Activated naive CD8-positive, alpha-beta T cell (primary cell): ENCODE measurements at regions not wholly inside any gene's neighbourhood (a gene's known extent, or its start where the extent isn't known, plus 50 kb on each side); places are given as distances from the start of the nearest gene placed in this dataset.

Experiments
- H3K27ac Mint-ChIP-seq: one replicate; pipeline ENCODE4 v1.8.0; 2021; ENCODE audit warnings: mixed read lengths
- H3K27me3 Mint-ChIP-seq: one replicate; pipeline ENCODE4 v1.8.0; 2021; ENCODE audit warnings: mixed read lengths
- H3K36me3 Mint-ChIP-seq: one replicate; pipeline ENCODE4 v1.8.0; 2021; ENCODE audit warnings: mixed read lengths
- H3K4me1 Mint-ChIP-seq: one replicate; pipeline ENCODE4 v1.8.0; 2021; ENCODE audit warnings: low read depth, mixed read lengths
- H3K4me3 Mint-ChIP-seq: one replicate; pipeline ENCODE4 v1.8.0; 2021; ENCODE audit warnings: mild to moderate bottlenecking, mixed read lengths
- H3K9me3 Mint-ChIP-seq: one replicate; pipeline ENCODE4 v1.8.0; 2021; ENCODE audit warnings: low read depth, mixed read lengths

- Mint-ChIP-seq H3K27ac (no peak overlapping the region), H3K4me1 (peaks cover 14% of the 10 kb centered on the region), H3K4me3 (peak overlapping the region; percentile 45), H3K9me3 (no peaks in the 10 kb centered on the region), H3K27me3 (peaks cover under 1% of the 10 kb centered on the region), H3K36me3 (peaks cover 2% of the 10 kb centered on the region)
These were observed 127.9 kb downstream of the URB2 start for GRCh38 chr1:229753764-229754551.

- Mint-ChIP-seq H3K9me3 (no peaks in the 10 kb centered on the region), H3K36me3 (peaks cover 2% of the 10 kb centered on the region), H3K4me3 (no peak overlapping the region), H3K4me1 (peaks cover 14% of the 10 kb centered on the region), H3K27me3 (no peaks in the 10 kb centered on the region), H3K27ac (no peak overlapping the region)
These were observed 130.6 kb downstream of the URB2 start for GRCh38 chr1:229756666-229757065.

GRCh38 chr1:229757226-229757625, 131.2 kb downstream of the URB2 start:
- H3K27me3 Mint-ChIP-seq = no peaks in the 10 kb centered on the region
- H3K4me3 Mint-ChIP-seq = no peak overlapping the region
- peaks cover 2% of the 10 kb centered on the region for H3K36me3 Mint-ChIP-seq
- H3K4me1 Mint-ChIP-seq = peaks cover 14% of the 10 kb centered on the region
- H3K27ac Mint-ChIP-seq = no peak overlapping the region
- H3K9me3 Mint-ChIP-seq = no peaks in the 10 kb centered on the region

GRCh38 chr1:229758101-229759036, 132.3 kb downstream of the URB2 start:
- H3K9me3 Mint-ChIP-seq = no peaks in the 10 kb centered on the region
- no peak overlapping the region for H3K4me3 Mint-ChIP-seq
- no peaks in the 10 kb centered on the region for H3K36me3 Mint-ChIP-seq
- peaks cover 12% of the 10 kb centered on the region for H3K4me1 Mint-ChIP-seq
- no peaks in the 10 kb centered on the region for H3K27me3 Mint-ChIP-seq
- H3K27ac Mint-ChIP-seq = no peak overlapping the region

- Mint-ChIP-seq H3K27ac (no peak overlapping the region), H3K27me3 (no peaks in the 10 kb centered on the region), H3K36me3 (no peaks in the 10 kb centered on the region), H3K4me1 (peaks cover 5% of the 10 kb centered on the region), H3K9me3 (no peaks in the 10 kb centered on the region), H3K4me3 (no peak overlapping the region)
These were observed 133.0 kb downstream of the URB2 start for GRCh38 chr1:229759037-229759435.

GRCh38 chr1:229759586-229759985, 133.5 kb downstream of the URB2 start:
- Mint-ChIP-seq H3K27me3 (no peaks in the 10 kb centered on the region), H3K4me3 (no peak overlapping the region), H3K27ac (no peak overlapping the region), H3K4me1 (no peaks in the 10 kb centered on the region), H3K9me3 (no peaks in the 10 kb centered on the region), H3K36me3 (no peaks in the 10 kb centered on the region)

GRCh38 chr1:229760478-229760996, 134.5 kb downstream of the URB2 start:
- Mint-ChIP-seq H3K9me3 (no peaks in the 10 kb centered on the region), H3K36me3 (no peaks in the 10 kb centered on the region), H3K4me1 (no peaks in the 10 kb centered on the region), H3K4me3 (no peak overlapping the region), H3K27me3 (no peaks in the 10 kb centered on the region), H3K27ac (no peak overlapping the region)

- Mint-ChIP-seq H3K4me1 (no peaks in the 10 kb centered on the region), H3K4me3 (no peak overlapping the region), H3K9me3 (no peaks in the 10 kb centered on the region), H3K36me3 (no peaks in the 10 kb centered on the region), H3K27ac (no peak overlapping the region), H3K27me3 (peaks cover 3% of the 10 kb centered on the region)
These were observed 136.8 kb downstream of the URB2 start for GRCh38 chr1:229762891-229763290.

- Mint-ChIP-seq H3K27ac (no peak overlapping the region), H3K4me1 (no peaks in the 10 kb centered on the region), H3K27me3 (peaks cover 11% of the 10 kb centered on the region), H3K4me3 (no peak overlapping the region), H3K9me3 (no peaks in the 10 kb centered on the region), H3K36me3 (no peaks in the 10 kb centered on the region)
These were observed 142.2 kb downstream of the URB2 start for GRCh38 chr1:229768232-229768631.

- Mint-ChIP-seq H3K27me3 (peaks cover 13% of the 10 kb centered on the region), H3K27ac (no peak overlapping the region)
These were observed 143.0 kb downstream of the URB2 start for GRCh38 chr1:229769006-229769405.

GRCh38 chr1:229769809-229770208, 143.8 kb downstream of the URB2 start:
- Mint-ChIP-seq H3K4me1 (no peaks in the 10 kb centered on the region), H3K9me3 (no peaks in the 10 kb centered on the region), H3K36me3 (no peaks in the 10 kb centered on the region), H3K4me3 (no peak overlapping the region), H3K27ac (no peak overlapping the region), H3K27me3 (peaks cover 13% of the 10 kb centered on the region)

More at GRCh38 chr1:229769006-229769405, 143.0 kb downstream of the URB2 start:
- Mint-ChIP-seq H3K4me3 (no peak overlapping the region), H3K9me3 (no peaks in the 10 kb centered on the region), H3K4me1 (no peaks in the 10 kb centered on the region), H3K36me3 (no peaks in the 10 kb centered on the region)

GRCh38 chr1:229778794-229779193, 152.7 kb downstream of the URB2 start:
- no peak overlapping the region for H3K27ac Mint-ChIP-seq
- no peak overlapping the region for H3K4me3 Mint-ChIP-seq
- no peaks in the 10 kb centered on the region for H3K9me3 Mint-ChIP-seq
- no peaks in the 10 kb centered on the region for H3K4me1 Mint-ChIP-seq
- H3K36me3 Mint-ChIP-seq = no peaks in the 10 kb centered on the region
- H3K27me3 Mint-ChIP-seq = peaks cover 3% of the 10 kb centered on the region

GRCh38 chr1:229781453-229781852, 155.4 kb downstream of the URB2 start:
- Mint-ChIP-seq H3K9me3 (no peaks in the 10 kb centered on the region), H3K4me3 (no peak overlapping the region), H3K27ac (no peak overlapping the region), H3K4me1 (no peaks in the 10 kb centered on the region), H3K36me3 (no peaks in the 10 kb centered on the region), H3K27me3 (peaks cover 4% of the 10 kb centered on the region)

- Mint-ChIP-seq H3K36me3 (no peaks in the 10 kb centered on the region), H3K4me3 (no peak overlapping the region), H3K9me3 (no peaks in the 10 kb centered on the region), H3K27ac (no peak overlapping the region), H3K27me3 (peaks cover 3% of the 10 kb centered on the region), H3K4me1 (no peaks in the 10 kb centered on the region)
These were observed 156.4 kb downstream of the URB2 start for GRCh38 chr1:229782469-229782868.

- peaks cover 3% of the 10 kb centered on the region for H3K27me3 Mint-ChIP-seq
- no peak overlapping the region for H3K27ac Mint-ChIP-seq
- no peaks in the 10 kb centered on the region for H3K4me1 Mint-ChIP-seq
- H3K4me3 Mint-ChIP-seq = no peak overlapping the region
- no peaks in the 10 kb centered on the region for H3K36me3 Mint-ChIP-seq
- no peaks in the 10 kb centered on the region for H3K9me3 Mint-ChIP-seq
These were observed 158.8 kb downstream of the URB2 start for GRCh38 chr1:229784834-229785233.
